H9 (cell line): ENCODE measurements at regions not wholly inside any gene's neighbourhood (a gene's known extent, or its start where the extent isn't known, plus 50 kb on each side); places are given as distances from the start of the nearest gene placed in this dataset.

Source experiments
- DNase-seq: peaks from one replicate; pipeline ENCODE4 v3.0.0-alpha.2; 2017
- H2AFZ ChIP-seq: one replicate; pipeline ENCODE4 v1.6.1; 2013; ENCODE audit warnings: mild to moderate bottlenecking, low read length, control low read depth, moderate library complexity
- H2AK5ac ChIP-seq: 2 replicates; pipeline ENCODE4 v1.6.1; 2013; ENCODE audit warnings: low read length, control low read depth, mixed read lengths; ENCODE audit not compliant: insufficient read length
- H2BK120ac ChIP-seq: one replicate; pipeline ENCODE4 v1.6.1; 2013; ENCODE audit warnings: low read depth, mild to moderate bottlenecking, low read length, control low read depth, inconsistent platforms; ENCODE audit not compliant: poor library complexity, severe bottlenecking
- H2BK12ac ChIP-seq: 2 replicates; pipeline ENCODE4 v1.6.1; 2013; ENCODE audit warnings: low read length, control low read depth, mixed read lengths, low read depth; ENCODE audit not compliant: insufficient read length
- H2BK15ac ChIP-seq: 2 replicates; pipeline ENCODE4 v1.6.1; 2013; ENCODE audit warnings: low read depth, low read length, control low read depth
- H2BK20ac ChIP-seq: one replicate; pipeline ENCODE4 v1.6.1; 2013; ENCODE audit warnings: low read depth, mild to moderate bottlenecking, low read length, control low read depth, inconsistent platforms; ENCODE audit not compliant: poor library complexity, severe bottlenecking
- H2BK5ac ChIP-seq: 2 replicates; pipeline ENCODE4 v1.6.1; 2013; ENCODE audit warnings: low read length, control low read depth, mixed read lengths; ENCODE audit not compliant: insufficient read length
- H3K14ac ChIP-seq: 2 replicates; pipeline ENCODE4 v1.6.1; 2013; ENCODE audit warnings: low read length, control low read depth; ENCODE audit not compliant: insufficient read depth
- H3K18ac ChIP-seq: 2 replicates; pipeline ENCODE4 v1.6.1; 2013; ENCODE audit warnings: low read depth, mild to moderate bottlenecking, mixed read lengths, low read length, control low read depth; ENCODE audit not compliant: insufficient read length
- H3K23ac ChIP-seq: 2 replicates; pipeline ENCODE4 v1.6.1; 2013; ENCODE audit warnings: low read length, control low read depth, mixed read lengths, low read depth; ENCODE audit not compliant: insufficient read length
- H3K23me2 ChIP-seq: 2 replicates; pipeline ENCODE4 v1.6.1; 2013; ENCODE audit warnings: low read depth, mild to moderate bottlenecking, mixed read lengths, low read length, control low read depth; ENCODE audit not compliant: insufficient read length, poor library complexity, severe bottlenecking
- H3K27ac ChIP-seq: 2 replicates; pipeline ENCODE4 v1.5.1; 2013; ENCODE audit warnings: low read length, control low read depth, mixed read lengths, low read depth; ENCODE audit not compliant: insufficient read length
- H3K27me3 ChIP-seq: 2 replicates; pipeline ENCODE4 v1.6.1; 2013; ENCODE audit warnings: low read length, control low read depth, inconsistent platforms; ENCODE audit not compliant: insufficient read depth
- H3K4ac ChIP-seq: 2 replicates; pipeline ENCODE4 v1.6.1; 2013; ENCODE audit warnings: low read depth, mild to moderate bottlenecking, control low read depth, inconsistent platforms, low read length, moderate library complexity
- H3K4me1 ChIP-seq: 2 replicates; pipeline ENCODE4 v1.6.1; 2013; ENCODE audit warnings: low read length, control low read depth, inconsistent platforms; ENCODE audit not compliant: insufficient read depth
- H3K4me2 ChIP-seq: 2 replicates; pipeline ENCODE4 v1.6.1; 2013; ENCODE audit warnings: low read length, control low read depth, mixed read lengths; ENCODE audit not compliant: insufficient read length, insufficient read depth
- H3K56ac ChIP-seq: 2 replicates; pipeline ENCODE4 v1.6.1; 2013; ENCODE audit warnings: low read depth, mild to moderate bottlenecking, mixed read lengths, low read length, control low read depth; ENCODE audit not compliant: insufficient read length
- H3K79me1 ChIP-seq: 2 replicates; pipeline ENCODE4 v1.6.1; 2013; ENCODE audit warnings: low read depth, mild to moderate bottlenecking, moderate library complexity, low read length, control low read depth, inconsistent platforms; ENCODE audit not compliant: insufficient read depth, poor library complexity, severe bottlenecking
- H3K79me2 ChIP-seq: 2 replicates; pipeline ENCODE4 v1.6.1; 2013; ENCODE audit warnings: low read length, control low read depth, inconsistent platforms; ENCODE audit not compliant: insufficient read depth
- H3K9ac ChIP-seq: 2 replicates; pipeline ENCODE4 v1.6.1; 2013; ENCODE audit warnings: low read length, control low read depth, mixed read lengths; ENCODE audit not compliant: insufficient read length; ENCODE audit errors: extremely low read depth
- H3K9me3 ChIP-seq: one replicate; pipeline ENCODE4 v1.6.1; 2013; ENCODE audit warnings: low read depth, low read length, inconsistent platforms; ENCODE audit not compliant: control insufficient read depth
- H3T11ph ChIP-seq: one replicate; pipeline ENCODE4 v1.6.1; 2013; ENCODE audit warnings: mild to moderate bottlenecking, low read length, control low read depth, inconsistent platforms
- H4K20me1 ChIP-seq: one replicate; pipeline ENCODE4 v1.6.1; 2013; ENCODE audit not compliant: control insufficient read depth, insufficient read length, insufficient read depth
- H4K5ac ChIP-seq: 2 replicates; pipeline ENCODE4 v1.6.1; 2013; ENCODE audit warnings: low read depth, mild to moderate bottlenecking, mixed read lengths, low read length, control low read depth; ENCODE audit not compliant: insufficient read length
- H4K8ac ChIP-seq: replicated peaks from 2 replicates; pipeline ENCODE4 v1.6.1; 2013; ENCODE audit warnings: low read length, control low read depth, mixed read lengths, low read depth; ENCODE audit not compliant: insufficient read length
- H4K91ac ChIP-seq: 2 replicates; pipeline ENCODE4 v1.6.1; 2013; ENCODE audit warnings: low read depth, mild to moderate bottlenecking, moderate library complexity, mixed read lengths, low read length, control low read depth; ENCODE audit not compliant: insufficient read length
- H3K27ac Mint-ChIP-seq, 3 experiments: 2 replicates in 2 of 3; 3 replicates in 1 of 3; pipeline ENCODE4 v1.8.0; 2020 to 2021; ENCODE audit warnings: mixed read lengths in 3 of 3, mild to moderate bottlenecking in 1 of 3, moderate library complexity in 1 of 3
- H3K27me3 Mint-ChIP-seq: 2 replicates; pipeline ENCODE4 v1.8.0; 2021; ENCODE audit warnings: low read depth, mild to moderate bottlenecking, moderate library complexity, mixed read lengths
- H3K36me3 Mint-ChIP-seq, 3 experiments: 2 replicates in 2 of 3; 3 replicates in 1 of 3; pipeline ENCODE4 v1.8.0; 2020 to 2021; ENCODE audit warnings: low read depth in 3 of 3, mixed read lengths in 3 of 3; ENCODE audit not compliant: insufficient read depth in 1 of 3
- H3K4me1 Mint-ChIP-seq, 2 experiments: 2 replicates each; pipeline ENCODE4 v1.8.0; 2020; ENCODE audit warnings: mixed read lengths in 2 of 2
- H3K4me3 Mint-ChIP-seq, 2 experiments: 2 replicates in 1 of 2; 3 replicates in 1 of 2; pipeline ENCODE4 v1.8.0; 2020 to 2021; ENCODE audit warnings: mild to moderate bottlenecking in 2 of 2, mixed read lengths in 2 of 2, moderate library complexity in 1 of 2
- H3K9me3 Mint-ChIP-seq, 2 experiments: 2 replicates in 1 of 2; 3 replicates in 1 of 2; pipeline ENCODE4 v1.8.0; 2020; ENCODE audit warnings: mild to moderate bottlenecking in 2 of 2, mixed read lengths in 2 of 2, moderate library complexity in 1 of 2
- CTCF ChIP-seq: fragments of 200-600 bp; sonication (generic); conservative IDR thresholded peaks from 3 replicates; pipeline ENCODE4 v1.8.0; 2021; ENCODE audit warnings: antibody characterized with exemption, mild to moderate bottlenecking

GRCh38 chr13:97648881-97649224, 214.9 kb downstream of the RAP2A start:
- H3K9me3 Mint-ChIP-seq, result no peaks in the 10 kb centered on the region; a peak in 1 of 5 replicates
- Histone ChIP-seq H3K27ac (no peak overlapping the region), H3K4me2 (no peak overlapping the region), H3K18ac (no peak overlapping the region), H3K56ac (no peak overlapping the region), H3K4me1 (no peaks in the 10 kb centered on the region), H2BK5ac (no peak overlapping the region), H3K9ac (no peak overlapping the region), H2BK20ac (no peak overlapping the region), H3K4ac (no peak overlapping the region), H4K5ac (no peak overlapping the region), H2BK120ac (no peak overlapping the region), H3K9me3 (no peaks in the 10 kb centered on the region), H2AFZ (no peak overlapping the region), H4K91ac (no peak overlapping the region), H3K23me2 (no peaks in the 10 kb centered on the region), H2BK15ac (no peak overlapping the region), H2BK12ac (no peak overlapping the region), H3K23ac (no peak overlapping the region), H4K8ac (no peak overlapping the region), H3K14ac (no peak overlapping the region), H3K79me1 (no peaks in the 10 kb centered on the region), H2AK5ac (no peak overlapping the region), H3K27me3 (no peaks in the 10 kb centered on the region), H3T11ph (no peak overlapping the region), H3K79me2 (no peaks in the 10 kb centered on the region), H4K20me1 (no peaks in the 10 kb centered on the region)
- no peak overlapping the region for H3K4me3 Mint-ChIP-seq
- peaks cover 27 to 32% of the 10 kb centered on the region in 2 experiments for H3K4me1 Mint-ChIP-seq
- no peak for DNase-seq
- no peaks in the 10 kb centered on the region; a peak in 1 of 7 replicates for H3K36me3 Mint-ChIP-seq
- H3K27me3 Mint-ChIP-seq, result no peaks in the 10 kb centered on the region; the same call in 1 of the 2 replicates
- TF ChIP-seq CTCF, result no peak
- H3K27ac Mint-ChIP-seq, result no peak overlapping the region
